Mucosa of gallbladder (tissue), 1 donor: ENCODE measurements at regions not wholly inside any gene's neighbourhood (a gene's known extent, or its start where the extent isn't known, plus 50 kb on each side); places are given as distances from the start of the nearest gene placed in this dataset.
"Not testable (repeated sequence)": the region's sequence is repeated elsewhere in the genome, so short reads cannot be mapped to it uniquely, and the experiment has no call there.

ENCODE experiments used
- DNase-seq: peaks from one replicate; pipeline ENCODE4 v3.0.0-alpha.2; 2020; ENCODE audit warnings: low spot score
- donor health status: DM: no; HTN: no; CAD: no.

- DNase-seq: no peak
Observed at GRCh38 chr2:150672311-150672710, 184.8 kb upstream of the RND3 start.

DNA sequence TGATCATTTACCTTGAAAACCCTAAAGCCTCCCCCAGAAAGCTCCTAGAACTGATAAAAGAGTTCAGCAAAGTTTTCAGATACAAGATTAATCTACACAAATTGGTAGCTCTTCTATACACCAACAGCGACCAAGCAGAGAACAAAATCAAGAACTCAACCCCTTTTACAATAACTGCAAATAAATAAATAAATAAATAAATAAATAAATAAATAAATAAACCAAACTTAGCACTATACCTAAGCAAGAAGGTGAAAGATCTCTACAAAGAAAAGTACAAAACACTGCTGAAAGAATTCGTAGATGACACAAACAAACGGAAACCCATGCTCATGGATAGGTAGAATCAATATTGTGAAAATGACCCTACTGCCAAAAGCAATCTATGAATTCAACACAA lies 182.0 kb upstream of the RND3 start:
- DNase-seq: no peak

- DNase-seq: not testable (repeated sequence)
Observed at GRCh38 chr2:150667039-150667438, 179.6 kb upstream of the RND3 start.

- DNase-seq: no peak
Observed at GRCh38 chr2:150663143-150663542, 175.7 kb upstream of the RND3 start.

GRCh38 chr2:150656002-150656401 lies 168.5 kb upstream of the RND3 start:
- no peak for DNase-seq

GRCh38 chr2:150653351-150653750 lies 165.9 kb upstream of the RND3 start:
- no peak for DNase-seq

DNA sequence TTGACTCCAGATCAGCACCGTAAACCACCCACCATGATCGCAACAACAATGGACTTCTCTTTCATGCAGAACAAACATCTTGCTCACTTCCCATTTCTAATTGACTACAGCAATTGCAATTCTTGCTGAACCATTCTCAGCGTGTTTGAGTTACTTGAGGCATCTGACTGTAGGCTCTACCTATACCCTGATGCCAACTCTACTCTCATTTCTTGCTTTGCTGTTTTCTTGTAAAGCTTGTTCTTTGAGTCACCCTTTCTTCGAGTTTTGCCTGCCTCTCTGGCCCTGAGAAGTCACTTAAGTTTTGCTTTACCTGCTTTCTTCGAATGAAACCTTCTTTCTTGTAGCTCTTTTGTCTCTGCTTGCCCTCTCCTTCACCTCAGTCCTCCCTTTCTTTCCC lies 160.5 kb upstream of the RND3 start:
- no peak for DNase-seq

DNA sequence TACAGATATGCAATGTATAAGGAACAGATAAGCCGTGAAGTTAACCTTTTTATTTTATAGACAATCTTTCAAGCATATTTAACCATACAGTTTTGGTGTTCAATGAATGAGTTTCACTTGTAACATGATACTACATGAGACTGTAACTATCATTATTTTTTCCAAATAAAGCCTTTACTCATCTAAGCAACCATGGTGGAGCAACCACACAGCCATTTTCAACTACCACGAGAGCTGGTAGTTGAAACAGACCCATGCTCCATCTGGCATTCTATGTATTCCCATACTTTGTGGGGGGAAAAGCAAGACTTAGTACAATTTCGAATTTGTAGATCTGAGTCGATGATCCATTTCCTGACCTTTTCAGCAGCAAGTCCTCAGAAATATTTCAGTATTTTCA lies 159.3 kb upstream of the RND3 start:
- DNase-seq: no peak

DNA sequence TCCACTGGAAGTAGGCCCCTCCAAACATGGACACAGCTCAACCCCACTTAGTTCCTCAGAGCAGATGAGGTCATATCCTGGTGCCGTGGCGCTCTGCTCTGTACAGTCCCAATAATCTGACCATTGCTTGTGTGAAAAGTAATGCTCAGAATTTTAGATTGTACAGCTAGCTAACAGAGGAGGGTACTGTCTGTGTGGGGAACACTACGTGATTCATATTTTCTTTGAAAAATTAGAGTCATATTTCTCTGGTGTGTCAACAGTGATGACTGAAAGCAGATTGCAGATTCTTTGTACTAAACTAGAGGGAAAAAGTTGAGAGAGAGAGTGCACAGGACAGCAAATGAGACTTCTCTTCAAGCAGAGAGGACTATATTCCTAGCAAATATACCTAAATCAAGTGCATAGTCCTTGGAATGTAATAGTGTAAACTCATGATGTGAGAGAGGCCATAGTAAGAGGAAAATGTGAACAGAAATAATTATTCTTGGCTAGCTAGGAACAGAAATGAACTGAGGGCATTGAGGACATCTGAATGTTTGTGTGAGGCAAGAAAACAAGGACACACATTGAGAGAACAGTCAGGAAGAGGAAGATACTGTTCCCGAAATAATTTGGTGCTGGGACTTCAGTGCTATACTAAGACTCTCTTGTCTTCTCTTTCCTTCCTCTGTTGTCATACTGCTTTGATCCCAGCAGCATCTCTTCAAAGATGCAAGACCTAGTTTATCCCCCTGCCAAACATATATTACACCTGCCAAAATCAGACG lies 157.0 kb upstream of the RND3 start:
- no peak for DNase-seq

DNA sequence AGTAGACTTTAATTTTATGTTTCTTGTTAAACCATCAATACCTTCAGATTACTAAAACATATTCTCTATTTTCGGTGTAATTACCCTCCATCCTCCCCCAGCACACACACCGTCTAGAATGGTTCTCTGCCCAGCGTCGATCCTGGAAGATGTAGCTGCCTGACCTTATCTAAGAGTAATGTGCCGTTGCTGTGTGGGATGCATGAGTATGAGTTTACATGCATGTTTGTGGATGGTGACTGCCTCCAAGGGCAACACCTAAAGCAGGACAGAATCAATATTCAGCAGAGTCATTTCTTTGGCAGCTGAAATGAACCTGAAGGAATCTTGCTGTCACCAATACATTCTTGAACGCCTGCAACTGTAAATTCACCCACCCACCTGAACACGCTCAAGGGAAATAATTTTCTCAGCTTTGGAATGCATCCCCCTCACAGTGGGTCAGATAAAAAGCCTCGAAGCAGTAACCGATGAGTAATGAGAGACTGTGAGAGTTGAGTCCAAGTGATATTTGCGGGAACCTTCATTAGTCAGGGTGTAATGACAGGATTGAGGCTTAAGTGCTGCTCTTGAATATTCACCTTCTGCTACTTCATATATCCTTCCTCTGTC lies 155.8 kb upstream of the RND3 start:
- no peak for DNase-seq

DNA sequence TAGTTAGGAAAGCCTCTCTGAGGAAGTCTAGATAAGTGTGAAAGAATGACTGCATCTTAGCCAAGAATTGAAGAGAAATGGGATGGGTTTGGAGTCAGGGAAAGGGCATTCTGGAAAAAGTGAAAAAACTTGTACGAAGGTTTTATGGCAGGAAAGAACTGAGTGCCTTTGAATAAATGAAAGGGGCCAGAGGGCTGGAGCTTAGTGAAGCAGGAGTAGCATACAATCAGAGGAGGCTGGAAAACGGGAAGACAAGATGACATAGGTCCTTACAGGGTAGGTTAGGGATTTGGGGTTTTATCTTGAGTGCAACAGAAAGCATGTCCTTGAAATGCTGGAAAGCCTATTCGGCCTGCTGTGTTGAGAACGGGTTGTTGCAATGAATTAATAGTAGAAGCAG lies 152.6 kb upstream of the RND3 start:
- DNase-seq: no peak

- no peak for DNase-seq
Observed at GRCh38 chr2:150639383-150639782, 151.9 kb upstream of the RND3 start.

DNA sequence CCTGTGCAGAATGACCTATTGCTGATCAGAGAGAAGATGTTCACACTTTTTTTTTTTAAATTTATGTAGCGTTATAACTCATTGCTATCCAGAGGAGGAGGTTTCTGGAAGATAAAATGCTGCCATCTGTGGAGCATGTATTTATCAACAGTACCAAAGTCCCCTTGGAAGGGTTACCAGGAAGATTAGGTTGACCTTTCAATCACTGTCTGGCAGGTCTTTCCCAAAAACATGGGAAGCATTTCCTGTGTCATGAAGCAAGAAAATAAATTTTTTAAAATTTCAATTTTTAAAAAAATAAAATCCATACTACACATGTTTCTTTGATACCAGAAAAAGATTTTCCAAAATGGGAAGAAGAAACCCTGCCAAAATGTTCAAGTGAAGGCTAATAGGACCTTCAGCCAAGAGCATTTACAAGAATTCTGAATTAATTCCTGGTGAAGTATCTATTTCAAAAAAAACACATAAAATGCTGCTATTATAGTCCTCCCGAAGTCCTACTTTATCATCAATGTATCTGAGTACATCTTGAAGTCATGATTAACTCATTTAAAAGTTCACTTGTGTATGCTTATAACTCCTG lies 143.9 kb upstream of the RND3 start:
- no peak for DNase-seq

DNA sequence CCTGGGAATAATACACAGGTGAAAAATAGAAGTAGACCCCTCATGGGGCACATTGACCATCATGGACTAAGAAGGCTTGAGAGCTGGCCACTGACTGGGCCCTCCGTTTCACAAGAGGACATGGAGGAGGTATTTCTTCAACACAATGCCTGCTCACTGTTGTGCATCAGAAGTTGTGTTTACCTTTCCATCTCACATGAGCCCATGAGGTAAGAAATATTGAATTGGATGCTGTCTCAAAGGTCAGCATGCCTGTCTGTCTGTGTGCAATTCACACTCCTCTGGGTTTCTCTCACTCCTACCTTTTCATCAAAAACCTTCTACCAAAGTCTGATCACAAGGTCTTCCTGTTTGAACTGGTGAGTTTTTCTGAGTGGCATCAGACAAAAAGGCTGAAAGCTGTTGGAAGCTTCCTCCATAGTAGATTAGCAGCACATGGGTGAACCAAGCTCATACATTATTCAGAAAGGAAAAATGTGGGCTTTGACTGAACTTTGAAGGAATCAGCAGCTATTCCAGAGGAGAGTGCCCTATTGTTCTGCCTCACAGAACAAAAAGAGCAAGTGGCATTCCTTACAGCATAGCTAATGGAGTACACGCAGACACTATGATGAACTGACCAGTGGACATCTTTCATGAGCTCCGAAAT lies 143.2 kb upstream of the RND3 start:
- DNase-seq: no peak

DNA sequence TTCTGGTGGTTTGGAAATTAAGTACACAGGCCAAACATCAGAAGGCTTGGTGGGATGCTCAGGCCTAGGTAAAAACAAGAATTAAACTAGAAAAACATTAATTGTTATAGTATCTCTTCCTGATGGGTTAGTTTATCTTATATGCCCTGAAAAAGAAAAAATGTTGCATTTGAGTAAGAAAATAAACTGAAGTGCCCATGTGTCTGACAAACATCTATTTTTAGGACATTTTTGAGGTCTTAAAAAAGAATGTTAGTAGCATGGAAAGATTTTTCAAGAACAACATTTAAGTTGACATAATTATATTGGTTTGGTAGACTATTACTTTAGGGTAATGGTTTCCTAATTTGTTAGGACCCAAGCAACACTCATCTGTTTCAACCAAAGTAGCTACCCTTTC lies 140.1 kb upstream of the RND3 start:
- no peak for DNase-seq

DNA sequence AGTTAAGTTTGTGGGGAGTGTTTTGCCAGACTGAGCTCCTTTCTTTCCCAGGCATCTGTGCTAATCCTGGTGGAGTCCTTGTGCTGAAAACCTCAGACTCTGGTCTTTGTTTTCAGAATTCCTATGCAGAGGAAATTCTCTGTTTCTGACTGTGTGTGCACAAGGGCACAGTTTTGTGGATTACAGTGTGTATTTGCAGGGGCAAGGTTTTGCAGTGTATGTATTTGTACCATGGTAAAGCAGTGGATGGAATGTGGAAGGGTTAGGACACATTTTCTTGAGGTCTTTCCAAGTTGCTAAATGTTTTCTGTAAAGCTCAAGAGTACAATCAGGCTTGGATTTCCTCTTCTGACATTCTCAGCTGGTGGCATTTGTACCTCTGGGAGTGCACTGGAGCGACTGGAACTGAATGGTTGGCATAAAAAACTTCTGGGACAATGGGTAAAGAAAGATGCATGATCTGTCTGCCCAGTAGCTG lies 139.5 kb upstream of the RND3 start:
- no peak for DNase-seq

- no peak for DNase-seq
Observed at GRCh38 chr2:150625741-150626140, 138.3 kb upstream of the RND3 start.

DNA sequence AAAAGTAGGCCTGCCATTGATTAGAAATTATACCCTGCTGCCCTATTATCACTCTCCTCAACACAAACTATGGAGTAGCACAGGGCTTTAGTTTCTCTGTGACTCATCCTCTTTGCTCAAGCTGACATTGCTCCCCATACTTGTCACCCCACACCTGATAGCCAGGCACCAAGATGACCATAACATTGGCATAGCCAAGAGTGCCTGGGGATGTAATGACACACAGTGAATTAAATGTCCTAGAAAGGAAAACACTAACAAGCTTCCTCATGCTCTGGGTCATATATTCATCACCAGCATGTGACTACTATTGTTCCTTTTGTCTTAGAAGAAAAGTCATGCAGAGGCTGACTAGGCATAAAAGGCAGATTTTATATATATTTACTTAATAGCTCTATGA lies 137.8 kb upstream of the RND3 start:
- no peak for DNase-seq

- DNase-seq: no peak
Observed at GRCh38 chr2:150624001-150624401, 136.5 kb upstream of the RND3 start.

DNA sequence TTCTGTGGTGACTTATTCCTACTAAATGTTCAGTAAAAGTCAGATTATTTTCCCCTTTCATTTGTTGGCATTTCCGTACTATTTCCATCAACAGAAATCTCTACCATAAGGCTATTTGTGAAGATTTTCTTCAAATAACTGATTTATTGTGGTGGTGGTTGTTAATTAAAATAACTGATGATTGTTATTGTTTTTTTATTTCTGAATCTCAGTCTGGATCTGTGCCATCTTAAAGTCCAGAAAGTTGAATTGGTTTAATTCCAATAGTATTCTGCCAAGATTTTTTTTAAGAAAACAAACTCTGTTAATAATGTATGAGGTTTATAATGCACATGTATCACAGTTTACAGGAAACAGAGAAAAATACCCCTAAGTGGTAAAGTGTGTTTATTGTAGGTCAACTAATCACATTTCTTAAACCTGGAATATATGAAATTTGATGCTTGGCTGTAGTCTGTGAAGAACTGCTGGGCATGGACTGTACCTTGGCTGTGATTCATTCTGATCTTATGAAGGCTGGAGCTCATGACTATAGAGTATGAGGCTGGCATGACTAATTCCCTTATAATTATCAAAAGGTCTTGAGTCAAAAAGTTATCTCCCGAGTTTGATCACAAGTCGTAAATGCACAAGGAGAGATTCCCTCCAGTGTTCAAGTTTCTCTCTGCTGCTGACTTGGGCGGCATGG lies 134.2 kb upstream of the RND3 start:
- DNase-seq: no peak

DNA sequence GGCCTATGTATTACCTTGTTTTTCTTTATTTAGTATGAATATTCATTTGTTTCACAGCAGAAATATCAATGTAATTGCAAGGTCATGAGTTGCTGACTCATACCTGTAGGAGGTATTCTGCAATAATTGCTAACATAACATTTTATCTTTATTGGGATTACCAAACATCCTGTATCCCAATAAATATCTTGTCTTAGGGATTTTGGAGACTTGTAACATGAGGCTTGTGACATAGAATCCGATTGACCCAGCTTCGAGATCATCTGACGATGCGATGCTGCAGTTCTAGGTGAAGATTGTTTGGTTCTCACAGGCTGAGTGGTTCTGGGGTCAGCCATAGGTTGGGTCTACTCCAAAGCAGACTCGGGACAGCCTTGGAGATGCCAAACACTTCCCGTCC lies 133.4 kb upstream of the RND3 start:
- DNase-seq: no peak

DNA sequence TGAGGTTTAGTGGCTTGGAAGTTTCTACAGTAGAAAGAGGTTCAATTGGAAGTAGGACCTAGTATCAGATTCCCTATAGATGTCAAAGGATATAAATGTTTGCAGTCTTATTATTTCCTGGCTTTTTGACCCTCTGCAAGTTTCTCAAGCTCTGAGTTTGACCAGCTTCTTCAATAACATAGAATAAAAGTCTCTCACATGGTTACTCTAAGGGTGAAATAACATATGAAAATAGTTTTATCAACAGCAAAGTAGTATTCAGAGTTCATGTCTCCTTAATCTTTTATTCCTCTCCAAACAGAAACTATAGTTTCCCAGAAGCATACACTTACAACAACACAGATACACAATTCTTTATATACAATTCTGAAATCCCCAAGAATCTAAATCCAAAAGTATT lies 132.9 kb upstream of the RND3 start:
- DNase-seq: no peak
